ENCODE measurements at regions not wholly inside any gene's neighbourhood (a gene's known extent, or its start where the extent isn't known, plus 50 kb on each side); places are given as distances from the start of the nearest gene placed in this dataset.

DNA sequence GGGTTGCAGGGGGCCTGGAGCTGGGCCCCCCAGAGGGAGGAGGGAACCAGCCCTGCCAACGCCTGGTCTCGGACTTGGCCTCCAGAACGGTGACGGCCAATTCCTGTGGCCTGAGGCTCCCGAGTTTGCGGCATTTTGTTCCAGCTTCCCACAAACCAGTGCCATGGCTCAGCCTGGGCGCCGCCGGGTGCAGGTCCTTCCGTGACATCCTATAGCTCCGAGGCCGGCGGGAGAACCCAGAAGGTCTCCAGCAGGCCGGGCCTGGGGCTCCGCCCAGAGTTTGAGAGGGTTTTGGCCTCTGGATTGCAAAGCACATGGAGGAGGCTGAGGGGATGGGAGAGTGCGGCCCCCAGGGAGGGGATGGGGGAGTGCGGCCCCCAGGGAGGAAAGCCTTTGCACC is 92.6 kb downstream of the UNCX start:
- H3K27me3 ChIP-seq (ENCODE audit: control insufficient read depth, insufficient read depth, low read length) = peaks cover 6% of the 10 kb centered on the region
- DNase-seq (ENCODE audit: low read depth in 4 of 6, low spot score in 6 of 6) = no peak
- WGBS (ENCODE audit: insufficient coverage) = 79% methylated on average over 10 of the region's 17 CpGs
- H3K4me3 ChIP-seq (ENCODE audit: low read depth, low read length) = no peak overlapping the region
- H3K36me3 ChIP-seq (ENCODE audit: control insufficient read depth, insufficient read depth, low read length) = peaks cover 5% of the 10 kb centered on the region
- no peaks in the 10 kb centered on the region for H3K9me3 ChIP-seq (ENCODE audit: control insufficient read depth, insufficient read depth, low read length)
- peaks cover 42% of the 10 kb centered on the region for H3K4me1 ChIP-seq (ENCODE audit: control insufficient read depth, insufficient read depth, low read length)
- H3K27ac ChIP-seq (ENCODE audit: low read depth, low read length) = no peak overlapping the region

- Histone ChIP-seq H3K4me1 (ENCODE audit: control insufficient read depth, insufficient read depth, low read length) (peaks cover 45% of the 10 kb centered on the region), H3K27me3 (ENCODE audit: control insufficient read depth, insufficient read depth, low read length) (peaks cover 6% of the 10 kb centered on the region), H3K9me3 (ENCODE audit: control insufficient read depth, insufficient read depth, low read length) (no peaks in the 10 kb centered on the region), H3K27ac (ENCODE audit: low read depth, low read length) (no peak overlapping the region), H3K4me3 (ENCODE audit: low read depth, low read length) (no peak overlapping the region), H3K36me3 (ENCODE audit: control insufficient read depth, insufficient read depth, low read length) (peaks cover 5% of the 10 kb centered on the region)
- no peak for DNase-seq (ENCODE audit: low read depth in 4 of 6, low spot score in 6 of 6)
- 83% methylated on average over 32 of the region's 33 CpGs for WGBS (ENCODE audit: insufficient coverage)
Measured at GRCh38 chr7:1325646-1326510, 93.2 kb downstream of the UNCX start.

- 90% methylated on average over 8 of the region's 9 CpGs for WGBS (ENCODE audit: insufficient coverage)
Measured at GRCh38 chr7:1326511-1326785, 93.8 kb downstream of the UNCX start.

DNA sequence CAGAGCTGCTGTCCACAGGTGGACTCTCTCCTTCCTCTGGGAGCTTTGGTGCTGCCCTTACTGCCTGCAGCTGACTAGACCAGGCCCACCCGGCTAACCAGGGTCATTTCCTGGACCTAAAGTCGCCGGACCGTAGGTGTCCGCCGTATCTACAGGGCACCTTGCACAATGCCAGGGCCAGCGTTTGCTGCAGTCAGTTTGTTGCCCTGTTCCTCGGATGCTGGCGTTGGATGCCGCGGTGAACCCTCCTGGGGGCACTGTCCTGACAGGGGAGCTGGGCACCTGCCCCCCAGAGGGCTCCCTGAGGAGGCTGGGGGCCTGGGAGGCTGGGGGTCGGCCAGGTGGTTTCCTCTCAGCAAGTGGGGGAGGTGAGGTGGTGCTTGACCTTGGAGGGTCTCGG is 96.6 kb downstream of the UNCX start:
- Histone ChIP-seq H3K36me3 (ENCODE audit: control insufficient read depth, insufficient read depth, low read length) (peaks cover 5% of the 10 kb centered on the region), H3K4me3 (ENCODE audit: low read depth, low read length) (no peak overlapping the region), H3K27ac (ENCODE audit: low read depth, low read length) (no peak overlapping the region), H3K4me1 (ENCODE audit: control insufficient read depth, insufficient read depth, low read length) (peaks cover 16% of the 10 kb centered on the region), H3K9me3 (ENCODE audit: control insufficient read depth, insufficient read depth, low read length) (no peaks in the 10 kb centered on the region), H3K27me3 (ENCODE audit: control insufficient read depth, insufficient read depth, low read length) (no peaks in the 10 kb centered on the region)
- 90% methylated on average over 13 of the region's 13 CpGs for WGBS (ENCODE audit: insufficient coverage)
- DNase-seq (ENCODE audit: low read depth in 4 of 6, low spot score in 6 of 6) = no peak

More at GRCh38 chr7:1326511-1326785, 93.8 kb downstream of the UNCX start:
- Histone ChIP-seq H3K4me3 (ENCODE audit: low read depth, low read length) (no peak overlapping the region), H3K27me3 (ENCODE audit: control insufficient read depth, insufficient read depth, low read length) (peaks cover 6% of the 10 kb centered on the region), H3K9me3 (ENCODE audit: control insufficient read depth, insufficient read depth, low read length) (no peaks in the 10 kb centered on the region), H3K36me3 (ENCODE audit: control insufficient read depth, insufficient read depth, low read length) (peaks cover 5% of the 10 kb centered on the region), H3K4me1 (ENCODE audit: control insufficient read depth, insufficient read depth, low read length) (peaks cover 44% of the 10 kb centered on the region), H3K27ac (ENCODE audit: low read depth, low read length) (no peak overlapping the region)
- DNase-seq (ENCODE audit: low read depth in 4 of 6, low spot score in 6 of 6) = no peak

- no peak for DNase-seq (ENCODE audit: low read depth in 4 of 6, low spot score in 6 of 6)
- Histone ChIP-seq H3K4me3 (ENCODE audit: low read depth, low read length) (no peak overlapping the region), H3K27me3 (ENCODE audit: control insufficient read depth, insufficient read depth, low read length) (no peaks in the 10 kb centered on the region), H3K36me3 (ENCODE audit: control insufficient read depth, insufficient read depth, low read length) (peaks cover 5% of the 10 kb centered on the region), H3K4me1 (ENCODE audit: control insufficient read depth, insufficient read depth, low read length) (peaks cover 15% of the 10 kb centered on the region), H3K9me3 (ENCODE audit: control insufficient read depth, insufficient read depth, low read length) (no peaks in the 10 kb centered on the region), H3K27ac (ENCODE audit: low read depth, low read length) (no peak overlapping the region)
- 77% methylated on average over 36 of the region's 38 CpGs for WGBS (ENCODE audit: insufficient coverage)
Measured at GRCh38 chr7:1329966-1330800, 97.5 kb downstream of the UNCX start.

DNA sequence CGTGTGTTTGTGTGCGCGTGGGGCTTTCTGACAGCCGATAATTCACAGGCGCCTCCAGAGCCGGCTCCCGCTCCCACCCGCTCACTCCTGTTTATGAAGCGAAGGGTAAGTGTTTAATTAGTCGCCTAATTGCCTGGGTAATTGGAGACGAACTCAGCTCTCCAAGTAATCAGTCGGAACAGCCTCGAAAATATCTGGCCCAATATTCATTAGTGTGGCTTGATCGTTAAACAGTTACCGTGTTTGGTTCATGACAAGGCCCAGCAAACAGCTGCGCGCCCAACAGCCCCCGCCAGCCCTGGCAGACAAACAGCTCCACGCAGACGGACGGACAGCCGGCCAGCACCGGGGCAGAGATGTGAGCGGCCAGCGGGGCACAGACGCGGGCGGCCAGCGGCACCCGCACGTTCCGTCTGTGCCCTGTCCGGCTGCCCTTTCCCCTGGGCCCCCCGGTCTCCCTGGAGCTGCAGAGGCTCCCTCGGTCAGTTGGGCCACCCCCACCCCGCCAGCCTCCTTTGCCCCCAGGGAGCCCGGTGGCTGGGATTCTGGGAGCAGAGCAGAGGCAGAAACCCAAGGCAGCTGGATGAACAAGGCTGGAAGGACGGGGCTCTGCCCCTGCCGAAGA is 98.2 kb downstream of the UNCX start:
- no peak overlapping the region for H3K27ac ChIP-seq (ENCODE audit: low read depth, low read length)
- peak in 3 of 6 donors; percentile 15 to 89 (median 30) for DNase-seq (ENCODE audit: low read depth in 4 of 6, low spot score in 6 of 6)
- H3K36me3 ChIP-seq (ENCODE audit: control insufficient read depth, insufficient read depth, low read length) = no peaks in the 10 kb centered on the region
- no peaks in the 10 kb centered on the region for H3K9me3 ChIP-seq (ENCODE audit: control insufficient read depth, insufficient read depth, low read length)
- H3K4me3 ChIP-seq (ENCODE audit: low read depth, low read length) = no peak overlapping the region
- peaks cover 15% of the 10 kb centered on the region for H3K4me1 ChIP-seq (ENCODE audit: control insufficient read depth, insufficient read depth, low read length)
- no peaks in the 10 kb centered on the region for H3K27me3 ChIP-seq (ENCODE audit: control insufficient read depth, insufficient read depth, low read length)
- 64% methylated on average over 34 of the region's 39 CpGs for WGBS (ENCODE audit: insufficient coverage)

DNA sequence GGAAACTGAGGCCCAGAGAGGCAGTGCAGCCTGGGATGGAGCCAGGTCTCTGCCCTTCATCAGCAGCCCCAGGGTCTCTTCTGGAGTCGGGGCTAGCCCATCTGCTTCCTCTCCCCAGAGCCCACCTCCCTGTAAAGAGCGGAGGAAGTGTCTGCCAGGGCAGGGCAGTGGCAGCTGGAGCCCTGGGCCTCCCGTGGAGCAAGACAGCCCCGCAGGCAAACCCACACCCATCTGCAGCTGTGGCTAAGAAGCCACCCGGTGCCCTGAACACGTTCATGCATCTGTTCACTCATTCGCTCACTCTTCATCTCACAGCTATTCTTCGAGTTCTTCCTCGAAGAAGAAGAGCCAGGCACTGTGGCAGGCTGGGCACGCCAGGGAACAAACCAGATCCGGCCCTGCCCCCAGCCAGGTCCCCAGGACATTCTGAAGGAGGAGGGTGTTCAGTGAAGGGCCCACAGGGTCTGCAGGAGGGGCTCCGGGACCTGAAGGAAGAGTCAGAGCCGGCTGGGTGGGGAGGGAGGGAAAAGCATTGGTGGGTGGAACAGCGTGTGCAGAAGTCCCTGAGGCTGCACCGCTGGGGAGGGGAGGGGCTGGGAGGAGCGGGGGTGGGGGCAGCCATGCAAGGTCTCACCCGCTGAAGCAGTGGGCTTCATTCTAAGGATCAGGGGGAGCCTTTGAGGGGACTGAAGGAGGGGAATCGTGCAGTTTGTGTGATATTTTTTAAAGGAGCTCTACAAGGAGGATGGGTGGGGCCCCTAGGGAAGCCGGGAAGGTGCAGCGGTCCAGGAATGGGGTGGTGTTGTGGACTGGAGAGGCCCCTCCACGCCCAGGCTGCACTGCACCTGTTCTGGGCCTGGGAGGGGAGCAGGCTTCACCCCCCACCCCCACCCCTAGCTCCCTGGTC is 99.1 kb downstream of the UNCX start:
- peaks cover 3% of the 10 kb centered on the region for H3K9me3 ChIP-seq (ENCODE audit: control insufficient read depth, insufficient read depth, low read length)
- no peak overlapping the region for H3K4me3 ChIP-seq (ENCODE audit: low read depth, low read length)
- peak in 1 of 6 donors; percentile 25 for DNase-seq (ENCODE audit: low read depth in 4 of 6, low spot score in 6 of 6)
- 64% methylated on average over 14 of the region's 21 CpGs for WGBS (ENCODE audit: insufficient coverage)
- H3K27me3 ChIP-seq (ENCODE audit: control insufficient read depth, insufficient read depth, low read length) = no peaks in the 10 kb centered on the region
- no peaks in the 10 kb centered on the region for H3K36me3 ChIP-seq (ENCODE audit: control insufficient read depth, insufficient read depth, low read length)
- H3K4me1 ChIP-seq (ENCODE audit: control insufficient read depth, insufficient read depth, low read length) = peaks cover 15% of the 10 kb centered on the region
- no peak overlapping the region for H3K27ac ChIP-seq (ENCODE audit: low read depth, low read length)

- H3K9me3 ChIP-seq (ENCODE audit: control insufficient read depth, insufficient read depth, low read length) = peaks cover 3% of the 10 kb centered on the region
- peaks cover 4% of the 10 kb centered on the region for H3K4me1 ChIP-seq (ENCODE audit: control insufficient read depth, insufficient read depth, low read length)
- H3K27ac ChIP-seq (ENCODE audit: low read depth, low read length) = no peak overlapping the region
- H3K27me3 ChIP-seq (ENCODE audit: control insufficient read depth, insufficient read depth, low read length) = no peaks in the 10 kb centered on the region
- no CpG with 5 or more reads among the region's 3 CpGs for WGBS (ENCODE audit: insufficient coverage)
- H3K36me3 ChIP-seq (ENCODE audit: control insufficient read depth, insufficient read depth, low read length) = no peaks in the 10 kb centered on the region
- no peak for DNase-seq (ENCODE audit: low read depth in 4 of 6, low spot score in 6 of 6)
- no peak overlapping the region for H3K4me3 ChIP-seq (ENCODE audit: low read depth, low read length)
Measured at GRCh38 chr7:1336509-1336908, 103.8 kb downstream of the UNCX start.

DNA sequence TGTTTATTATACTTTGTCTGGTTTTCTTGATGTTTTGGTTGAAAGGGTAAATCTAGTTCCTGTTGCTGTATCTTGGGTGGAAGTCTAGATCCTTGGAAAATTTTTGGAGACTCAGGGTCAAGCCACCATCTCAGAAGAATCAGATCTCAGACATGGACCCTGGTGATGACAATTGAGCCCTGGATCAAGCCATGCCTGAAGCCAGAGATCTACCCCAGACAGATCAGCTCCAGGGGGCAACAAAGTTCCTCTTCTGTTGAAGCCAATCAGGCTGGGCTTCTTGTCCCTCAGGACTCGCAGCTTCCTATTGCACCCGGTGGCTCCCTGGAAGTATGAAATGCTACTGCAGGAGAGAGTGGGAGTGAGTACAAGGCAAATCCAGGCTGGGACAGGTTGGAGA is 106.9 kb downstream of the UNCX start:
- WGBS (ENCODE audit: insufficient coverage) = 80% methylated on average over 1 of the region's 2 CpGs
- no peak for DNase-seq (ENCODE audit: low read depth in 4 of 6, low spot score in 6 of 6)
- H3K27ac ChIP-seq (ENCODE audit: low read depth, low read length) = no peak overlapping the region
- H3K9me3 ChIP-seq (ENCODE audit: control insufficient read depth, insufficient read depth, low read length) = peaks cover 3% of the 10 kb centered on the region
- H3K36me3 ChIP-seq (ENCODE audit: control insufficient read depth, insufficient read depth, low read length) = no peaks in the 10 kb centered on the region
- H3K4me1 ChIP-seq (ENCODE audit: control insufficient read depth, insufficient read depth, low read length) = peaks cover 4% of the 10 kb centered on the region
- H3K4me3 ChIP-seq (ENCODE audit: low read depth, low read length) = no peak overlapping the region
- H3K27me3 ChIP-seq (ENCODE audit: control insufficient read depth, insufficient read depth, low read length) = no peaks in the 10 kb centered on the region

All from spinal cord (tissue), 9 donors.